Heart left ventricle (tissue), 13 donors: ENCODE measurements at regions not wholly inside any gene's neighbourhood (a gene's known extent, or its start where the extent isn't known, plus 50 kb on each side); places are given as distances from the start of the nearest gene placed in this dataset.

Experiments used
- POLR2A ChIP-seq, 2 donors: fragments of 450-650 bp; IDR thresholded peaks; one replicate each; pipeline ENCODE4 v1.6.1; 2017; ENCODE audit warnings: antibody characterized with exemption in 2 of 2, mild to moderate bottlenecking in 2 of 2, moderate library complexity in 2 of 2
- TF ChIP-seq, protein P1 (sequence below), 12 donors: fragments of 200-600 bp; sonication (generic) in 4 of 12; IDR thresholded peaks; one replicate each; pipeline versions ENCODE4 v1.5.0 to v1.8.0; 2018 to 2022; ENCODE audit warnings: antibody characterized with exemption in 12 of 12, mild to moderate bottlenecking in 5 of 12
- donor health status: ischemic (EF 13 %, LVEDD 7.1; RV severe dilation, severe dysfunction).
- donor health status: DM: no; HTN: yes; CAD: no.
- donor health status: DM: no; HTN: no; CAD: no.
- donor health status: ischemic (EF 25% LVEDD 6.9; RV normal size, moderate dysfunction).
- donor health status: ischemic (EF 25% LVEDD 5.7; RV mildly dilated, moderate dysfunction).
- donor health status: ischemic (EF 35%, LVEDD 5.7; RV mildly dilated, moderate dysfunction).
- donor health status: nonischemic (EF 11% LVEDD 7.7; RV severe dilation, severe dysfunction).
- donor health status: DM: yes; HTN: yes; CAD: no.
- donor health status: PGD.
- donor health status: ischemic (EF 29% LVEDD 5.4; RV normal size, mild dysfunction).
- donor health status: nonischemic (EF 23%, LVEDD 6.1; RV moderate dilation, normal function).

GRCh38 chr10:9561821-9562505, 1455.7 kb upstream of the CELF2 start:
- TF ChIP-seq, protein P1, sequence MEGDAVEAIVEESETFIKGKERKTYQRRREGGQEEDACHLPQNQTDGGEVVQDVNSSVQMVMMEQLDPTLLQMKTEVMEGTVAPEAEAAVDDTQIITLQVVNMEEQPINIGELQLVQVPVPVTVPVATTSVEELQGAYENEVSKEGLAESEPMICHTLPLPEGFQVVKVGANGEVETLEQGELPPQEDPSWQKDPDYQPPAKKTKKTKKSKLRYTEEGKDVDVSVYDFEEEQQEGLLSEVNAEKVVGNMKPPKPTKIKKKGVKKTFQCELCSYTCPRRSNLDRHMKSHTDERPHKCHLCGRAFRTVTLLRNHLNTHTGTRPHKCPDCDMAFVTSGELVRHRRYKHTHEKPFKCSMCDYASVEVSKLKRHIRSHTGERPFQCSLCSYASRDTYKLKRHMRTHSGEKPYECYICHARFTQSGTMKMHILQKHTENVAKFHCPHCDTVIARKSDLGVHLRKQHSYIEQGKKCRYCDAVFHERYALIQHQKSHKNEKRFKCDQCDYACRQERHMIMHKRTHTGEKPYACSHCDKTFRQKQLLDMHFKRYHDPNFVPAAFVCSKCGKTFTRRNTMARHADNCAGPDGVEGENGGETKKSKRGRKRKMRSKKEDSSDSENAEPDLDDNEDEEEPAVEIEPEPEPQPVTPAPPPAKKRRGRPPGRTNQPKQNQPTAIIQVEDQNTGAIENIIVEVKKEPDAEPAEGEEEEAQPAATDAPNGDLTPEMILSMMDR (IDR thresholded peaks at IDR 0.05): no peak
- TF ChIP-seq POLR2A (IDR thresholded peaks at IDR 0.05): no peak
